ENCODE measurements at regions not wholly inside any gene's neighbourhood (a gene's known extent, or its start where the extent isn't known, plus 50 kb on each side); places are given as distances from the start of the nearest gene placed in this dataset.
"Not testable (repeated sequence)": the region's sequence is repeated elsewhere in the genome, so short reads cannot be mapped to it uniquely, and the experiment has no call there.

DNA sequence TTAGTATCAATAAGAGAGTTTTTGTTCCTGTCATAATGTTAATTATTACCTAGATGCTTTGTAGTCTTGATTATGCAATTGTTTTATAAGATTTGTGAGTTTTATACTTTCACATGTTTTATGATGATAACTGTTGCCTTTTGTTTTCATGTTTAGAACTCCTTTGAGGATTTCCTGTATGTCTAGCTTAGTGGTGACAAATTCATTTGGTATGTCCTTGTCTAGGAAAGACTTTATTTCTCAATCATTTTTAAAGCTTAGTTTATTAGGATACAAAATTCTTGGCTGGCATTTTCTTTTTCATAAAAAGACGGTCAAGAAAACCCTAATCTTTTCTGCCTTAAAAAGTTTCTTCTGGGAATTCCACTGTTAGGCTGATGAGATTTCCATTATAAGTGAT, 849.9 kb upstream of the EYS start:
- Mint-ChIP-seq H3K27me3 (no peaks in the 10 kb centered on the region), H3K27ac (no peak overlapping the region), H3K4me3 (no peak overlapping the region), H3K36me3 (no peaks in the 10 kb centered on the region), H3K4me1 (no peaks in the 10 kb centered on the region), H3K9me3 (peaks cover 5 to 20% (median 5%) of the 10 kb centered on the region in 3 donors)

- no peaks in the 10 kb centered on the region for H3K36me3 Mint-ChIP-seq
- H3K4me3 Mint-ChIP-seq, result no peak overlapping the region
- H3K4me1 Mint-ChIP-seq, result no peaks in the 10 kb centered on the region
- no peaks in the 10 kb centered on the region for H3K27me3 Mint-ChIP-seq
- H3K9me3 Mint-ChIP-seq, result peaks cover 5 to 24% (median 5%) of the 10 kb centered on the region in 3 donors
- H3K27ac Mint-ChIP-seq, result no peak overlapping the region
These were observed 848.1 kb upstream of the EYS start for GRCh38 chr6:66555082-66555481.

- Mint-ChIP-seq H3K27me3 (no peaks in the 10 kb centered on the region), H3K36me3 (no peaks in the 10 kb centered on the region), H3K9me3 (peaks cover 5 to 24% (median 5%) of the 10 kb centered on the region in 3 donors), H3K4me1 (no peaks in the 10 kb centered on the region), H3K27ac (peak overlapping the region in 1 of 3 donors; percentile 7), H3K4me3 (no peak overlapping the region)
These were observed 846.4 kb upstream of the EYS start for GRCh38 chr6:66553441-66553840.

DNA sequence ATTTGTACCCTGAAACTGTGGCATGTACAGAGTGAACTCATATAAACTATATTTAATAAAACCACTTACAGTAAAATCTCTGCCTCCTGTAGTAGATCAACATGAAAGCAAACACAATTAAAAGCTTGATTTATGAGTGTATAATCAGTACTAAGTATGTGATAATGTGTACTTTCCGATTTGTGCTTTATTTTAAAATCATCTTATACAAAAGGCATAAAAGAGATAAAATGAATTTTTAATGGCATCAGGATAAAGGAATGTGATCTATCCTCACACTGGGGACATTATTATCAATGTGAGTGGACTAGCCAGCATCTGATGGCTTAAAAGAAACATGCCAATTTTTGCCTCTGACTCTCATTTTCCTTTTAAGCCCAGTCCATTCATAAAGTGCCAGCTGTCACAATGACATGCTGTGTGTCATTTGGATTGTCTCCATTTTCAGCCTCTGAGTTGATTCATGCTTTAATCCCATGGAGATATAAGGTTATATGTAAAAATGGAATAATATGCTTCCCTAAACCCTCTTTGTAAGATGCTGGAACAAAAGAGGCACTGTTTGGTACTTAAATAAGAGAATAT, 831.6 kb upstream of the EYS start:
- no peaks in the 10 kb centered on the region for H3K4me1 Mint-ChIP-seq
- no peak overlapping the region for H3K27ac Mint-ChIP-seq
- no peak overlapping the region for H3K4me3 Mint-ChIP-seq
- H3K27me3 Mint-ChIP-seq, result no peaks in the 10 kb centered on the region
- no peaks in the 10 kb centered on the region for H3K36me3 Mint-ChIP-seq
- peaks cover 3 to 7% (median 3%) of the 10 kb centered on the region in 3 donors for H3K9me3 Mint-ChIP-seq

GRCh38 chr6:66533921-66534404, 826.9 kb upstream of the EYS start:
- no peaks in the 10 kb centered on the region for H3K27me3 Mint-ChIP-seq
- no peak overlapping the region for H3K27ac Mint-ChIP-seq
- H3K4me3 Mint-ChIP-seq, result no peak overlapping the region
- no peaks in the 10 kb centered on the region for H3K36me3 Mint-ChIP-seq
- H3K4me1 Mint-ChIP-seq, result no peaks in the 10 kb centered on the region
- peaks cover 0 to 2% (median 0%) of the 10 kb centered on the region in 3 donors for H3K9me3 Mint-ChIP-seq

- no peak overlapping the region for H3K27ac Mint-ChIP-seq
- H3K36me3 Mint-ChIP-seq, result no peaks in the 10 kb centered on the region
- peaks cover 0 to 2% (median 0%) of the 10 kb centered on the region in 3 donors for H3K9me3 Mint-ChIP-seq
- no peaks in the 10 kb centered on the region for H3K27me3 Mint-ChIP-seq
- no peaks in the 10 kb centered on the region for H3K4me1 Mint-ChIP-seq
- H3K4me3 Mint-ChIP-seq, result no peak overlapping the region
These were observed 819.0 kb upstream of the EYS start for GRCh38 chr6:66526061-66526460.

GRCh38 chr6:66522864-66523263, 815.8 kb upstream of the EYS start:
- no peak overlapping the region for H3K27ac Mint-ChIP-seq
- H3K27me3 Mint-ChIP-seq, result no peaks in the 10 kb centered on the region
- H3K4me3 Mint-ChIP-seq, result no peak overlapping the region
- H3K9me3 Mint-ChIP-seq, result peaks cover 0 to 3% (median 2%) of the 10 kb centered on the region in 3 donors
- no peaks in the 10 kb centered on the region for H3K36me3 Mint-ChIP-seq
- H3K4me1 Mint-ChIP-seq, result no peaks in the 10 kb centered on the region

DNA sequence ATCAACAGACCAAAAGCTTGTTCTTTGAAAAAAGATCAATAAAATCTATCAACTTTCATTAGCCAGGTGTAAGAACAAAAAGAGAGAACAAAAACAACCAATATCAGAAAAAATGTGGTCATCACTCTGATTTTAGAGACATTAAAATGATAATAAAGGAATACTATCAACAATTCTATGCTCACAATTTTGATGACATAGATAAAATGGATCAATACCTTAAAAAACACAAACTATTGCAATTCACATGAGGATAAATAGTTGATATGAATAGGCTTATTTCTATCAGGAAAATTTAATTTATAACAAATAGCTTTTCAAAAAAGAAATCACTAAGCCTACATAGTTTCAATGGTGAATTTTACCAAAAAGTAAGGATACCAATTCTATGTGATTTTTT, 809.4 kb upstream of the EYS start:
- Mint-ChIP-seq H3K36me3 (no peaks in the 10 kb centered on the region), H3K27me3 (no peaks in the 10 kb centered on the region), H3K9me3 (peaks cover 0 to 3% (median 2%) of the 10 kb centered on the region in 3 donors), H3K4me3 (no peak overlapping the region), H3K4me1 (peaks cover 0 to 1% (median 0%) of the 10 kb centered on the region in 3 donors), H3K27ac (no peak overlapping the region)

DNA sequence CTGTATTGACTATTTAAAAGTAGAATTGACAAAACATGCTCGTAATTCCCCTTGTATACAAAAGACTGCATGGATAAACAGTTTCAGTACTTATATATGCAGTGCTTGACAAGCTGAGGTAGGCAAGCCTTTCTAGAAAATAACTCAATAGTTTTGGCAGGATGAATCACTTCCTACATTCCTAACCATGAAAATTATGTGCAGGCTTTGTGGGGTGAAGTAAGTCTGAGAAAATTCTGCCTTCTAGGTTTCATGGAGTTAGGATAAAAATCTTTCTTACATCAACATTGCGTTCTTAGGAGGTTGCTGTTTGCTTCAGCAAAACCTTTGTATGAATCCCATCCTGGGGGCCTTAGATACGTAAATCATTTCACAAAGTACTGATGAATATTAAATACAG, 801.4 kb upstream of the EYS start:
- H3K9me3 Mint-ChIP-seq, result peaks cover 0 to 6% (median 0%) of the 10 kb centered on the region in 3 donors
- no peak overlapping the region for H3K4me3 Mint-ChIP-seq
- no peaks in the 10 kb centered on the region for H3K36me3 Mint-ChIP-seq
- H3K27ac Mint-ChIP-seq, result no peak overlapping the region
- no peaks in the 10 kb centered on the region for H3K27me3 Mint-ChIP-seq
- H3K4me1 Mint-ChIP-seq, result no peaks in the 10 kb centered on the region

- H3K27me3 Mint-ChIP-seq, result no peaks in the 10 kb centered on the region
- H3K36me3 Mint-ChIP-seq, result no peaks in the 10 kb centered on the region
- H3K4me3 Mint-ChIP-seq, result no peak overlapping the region
- H3K4me1 Mint-ChIP-seq, result no peaks in the 10 kb centered on the region
- H3K9me3 Mint-ChIP-seq, result peaks cover 2 to 9% (median 4%) of the 10 kb centered on the region in 3 donors
- H3K27ac Mint-ChIP-seq, result no peak overlapping the region
These were observed 792.8 kb upstream of the EYS start for GRCh38 chr6:66499851-66500250.

GRCh38 chr6:66496659-66497058, 789.6 kb upstream of the EYS start:
- H3K4me3 Mint-ChIP-seq, result no peak overlapping the region
- no peaks in the 10 kb centered on the region for H3K27me3 Mint-ChIP-seq
- peaks cover 3 to 18% (median 4%) of the 10 kb centered on the region in 3 donors for H3K9me3 Mint-ChIP-seq
- H3K4me1 Mint-ChIP-seq, result peaks cover 0 to 1% (median 0%) of the 10 kb centered on the region in 3 donors
- H3K27ac Mint-ChIP-seq, result no peak overlapping the region
- no peaks in the 10 kb centered on the region for H3K36me3 Mint-ChIP-seq

GRCh38 chr6:66494643-66495042, 787.6 kb upstream of the EYS start:
- H3K4me1 Mint-ChIP-seq, H3K27ac Mint-ChIP-seq, H3K4me3 Mint-ChIP-seq, H3K36me3 Mint-ChIP-seq, H3K27me3 Mint-ChIP-seq: not testable (repeated sequence)
- peaks cover 4 to 14% (median 5%) of the 10 kb centered on the region in 3 donors for H3K9me3 Mint-ChIP-seq

- H3K27ac Mint-ChIP-seq, result no peak overlapping the region
- no peak overlapping the region for H3K4me3 Mint-ChIP-seq
- H3K36me3 Mint-ChIP-seq, result no peaks in the 10 kb centered on the region
- H3K4me1 Mint-ChIP-seq, result peaks cover 0 to 3% (median 0%) of the 10 kb centered on the region in 3 donors
- no peaks in the 10 kb centered on the region for H3K27me3 Mint-ChIP-seq
- H3K9me3 Mint-ChIP-seq, result peaks cover 3 to 15% (median 14%) of the 10 kb centered on the region in 3 donors
These were observed 782.4 kb upstream of the EYS start for GRCh38 chr6:66489269-66489987.

DNA sequence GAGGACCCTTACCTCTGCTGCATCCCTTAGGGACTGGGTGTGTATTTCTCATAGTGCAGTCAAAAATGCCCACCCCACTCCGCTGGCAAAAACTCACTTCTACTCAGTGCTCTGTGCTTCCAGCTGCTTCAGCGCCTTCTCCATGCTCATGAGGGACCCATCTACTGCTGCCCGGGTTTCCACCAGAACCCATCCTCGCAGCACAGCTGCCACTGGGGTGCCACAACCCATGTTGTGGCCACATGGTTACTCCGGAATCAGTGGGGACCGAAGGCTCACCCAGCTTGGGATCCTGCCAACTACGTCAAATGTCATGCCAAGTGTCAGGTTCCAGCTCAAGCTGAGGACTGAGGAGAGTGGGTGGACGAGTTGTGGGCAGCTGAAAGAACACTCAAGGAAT, 774.2 kb upstream of the EYS start:
- Mint-ChIP-seq H3K27me3 (no peaks in the 10 kb centered on the region), H3K9me3 (peaks cover 3 to 9% (median 6%) of the 10 kb centered on the region in 3 donors), H3K27ac (no peak overlapping the region), H3K4me1 (no peaks in the 10 kb centered on the region), H3K4me3 (no peak overlapping the region), H3K36me3 (no peaks in the 10 kb centered on the region)

DNA sequence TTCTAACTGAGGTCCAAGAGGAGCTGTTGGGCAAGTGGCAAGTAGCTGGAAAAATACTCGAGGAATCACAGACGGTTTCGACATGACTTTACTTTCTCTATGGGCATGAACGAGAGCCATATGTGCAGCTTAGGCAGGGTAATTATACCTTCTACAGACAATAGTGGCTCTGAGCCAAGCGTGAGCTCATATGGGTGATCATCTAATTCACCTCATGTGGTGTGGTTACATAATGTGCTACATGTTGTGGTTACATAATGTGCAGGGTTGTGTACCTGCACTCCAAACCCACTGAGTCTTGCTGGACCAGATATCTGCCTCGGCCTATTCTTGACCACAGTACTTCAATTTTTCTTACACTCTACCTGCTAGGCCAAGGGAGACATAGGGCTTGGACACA, 771.7 kb upstream of the EYS start:
- Mint-ChIP-seq H3K27ac (no peak overlapping the region), H3K4me1 (no peaks in the 10 kb centered on the region), H3K9me3 (peaks cover 0 to 6% (median 0%) of the 10 kb centered on the region in 3 donors), H3K27me3 (no peaks in the 10 kb centered on the region), H3K36me3 (no peaks in the 10 kb centered on the region), H3K4me3 (peak overlapping the region in 1 of 4 donors; percentile 23)

DNA sequence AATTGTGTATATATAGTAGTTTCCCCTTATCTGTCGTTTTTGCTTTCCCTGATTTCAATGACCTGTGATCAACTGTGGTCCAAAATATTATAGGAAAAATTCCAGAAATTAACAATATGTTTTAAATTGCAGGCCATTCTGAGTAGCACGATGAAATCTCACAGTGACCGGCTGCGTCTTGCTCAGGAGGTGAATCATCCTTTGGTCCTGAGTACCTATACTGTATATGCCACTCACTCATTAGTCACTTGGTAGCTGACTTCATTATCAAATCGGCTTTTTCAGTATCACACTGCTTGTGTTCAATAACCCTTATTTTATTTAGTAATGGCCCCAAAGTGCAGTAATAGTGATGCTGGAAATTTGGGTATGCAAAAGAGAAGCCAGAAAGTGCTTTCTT, 728.3 kb upstream of the EYS start:
- Mint-ChIP-seq H3K36me3 (no peaks in the 10 kb centered on the region), H3K27me3 (no peaks in the 10 kb centered on the region), H3K9me3 (peaks cover 0 to 4% (median 3%) of the 10 kb centered on the region in 3 donors), H3K4me1 (no peaks in the 10 kb centered on the region), H3K4me3 (no peak overlapping the region), H3K27ac (no peak overlapping the region)
